DOHH2 (cell line): ENCODE measurements at regions not wholly inside any gene's neighbourhood (a gene's known extent, or its start where the extent isn't known, plus 50 kb on each side); places are given as distances from the start of the nearest gene placed in this dataset.

Experiments used
- H3F3A ChIP-seq: fragments of 200-600 bp; sonication (generic), shearing (Covaris generic); 2 replicates; pipeline ENCODE4 v1.6.0; 2016; ENCODE audit warnings: antibody characterized with exemption, mild to moderate bottlenecking; ENCODE audit not compliant: control insufficient read depth, insufficient read depth
- H3K27ac ChIP-seq: fragments of 200-600 bp; sonication (generic); 2 replicates; pipeline ENCODE4 v1.5.1; 2014; ENCODE audit warnings: low read depth, mild to moderate bottlenecking, low read length, moderate library complexity
- H3K27me3 ChIP-seq: fragments of 200-600 bp; sonication (generic); 2 replicates; pipeline ENCODE4 v1.6.1; 2014; ENCODE audit warnings: mild to moderate bottlenecking, low read length, mixed read lengths; ENCODE audit not compliant: control insufficient read depth
- H3K36me3 ChIP-seq: fragments of 200-600 bp; sonication (generic); 2 replicates; pipeline ENCODE4 v1.6.1; 2014; ENCODE audit warnings: mild to moderate bottlenecking, low read length, moderate library complexity, mixed read lengths; ENCODE audit not compliant: control insufficient read depth
- H3K4me1 ChIP-seq: fragments of 200-600 bp; sonication (generic); 2 replicates; pipeline ENCODE4 v1.6.1; 2014; ENCODE audit warnings: mild to moderate bottlenecking, low read length, mixed read lengths; ENCODE audit not compliant: control insufficient read depth
- H3K4me2 ChIP-seq: fragments of 200-600 bp; sonication (generic); 2 replicates; pipeline ENCODE4 v1.6.0; 2014; ENCODE audit warnings: mild to moderate bottlenecking, low read length, moderate library complexity
- H3K4me3 ChIP-seq: fragments of 200-600 bp; sonication (generic); 2 replicates; pipeline ENCODE4 v1.5.1; 2014; ENCODE audit warnings: mild to moderate bottlenecking, low read length, mixed read lengths
- H3K79me2 ChIP-seq: fragments of 200-600 bp; sonication (generic); 2 replicates; pipeline ENCODE4 v1.6.1; 2014; ENCODE audit warnings: mild to moderate bottlenecking, low read length, mixed read lengths; ENCODE audit not compliant: control insufficient read depth
- H3K9me2 ChIP-seq: fragments of 200-600 bp; sonication (generic); replicated peaks from 2 replicates; pipeline ENCODE4 v1.6.1; 2014; ENCODE audit warnings: mild to moderate bottlenecking, low read length, mixed read lengths; ENCODE audit not compliant: control insufficient read depth
- H3K9me3 ChIP-seq: fragments of 200-600 bp; sonication (generic); 2 replicates; pipeline ENCODE4 v1.6.1; 2014; ENCODE audit warnings: antibody characterized with exemption, low read length, mixed read lengths; ENCODE audit not compliant: control insufficient read depth, insufficient read depth
- H4K20me1 ChIP-seq: fragments of 200-600 bp; sonication (generic); 2 replicates; pipeline ENCODE4 v1.6.0; 2014; ENCODE audit warnings: low read depth, mild to moderate bottlenecking, antibody characterized with exemption, low read length, moderate library complexity; ENCODE audit not compliant: control insufficient read depth, insufficient read depth
- EZH2phosphoT487 ChIP-seq: fragments of 200-600 bp; sonication (generic); IDR thresholded peaks from 2 replicates; pipeline ENCODE4 v1.6.1; 2017; ENCODE audit warnings: borderline replicate concordance, mild to moderate bottlenecking, antibody characterized with exemption, low read length, moderate library complexity, mixed read lengths
- TF ChIP-seq, protein P1 (sequence below): fragments of 200-600 bp; sonication (generic); IDR thresholded peaks from one replicate; pipeline ENCODE4 v1.5.1; 2014; ENCODE audit warnings: antibody characterized with exemption, mild to moderate bottlenecking, low read depth, low read length; ENCODE audit not compliant: poor library complexity, severe bottlenecking

DNA sequence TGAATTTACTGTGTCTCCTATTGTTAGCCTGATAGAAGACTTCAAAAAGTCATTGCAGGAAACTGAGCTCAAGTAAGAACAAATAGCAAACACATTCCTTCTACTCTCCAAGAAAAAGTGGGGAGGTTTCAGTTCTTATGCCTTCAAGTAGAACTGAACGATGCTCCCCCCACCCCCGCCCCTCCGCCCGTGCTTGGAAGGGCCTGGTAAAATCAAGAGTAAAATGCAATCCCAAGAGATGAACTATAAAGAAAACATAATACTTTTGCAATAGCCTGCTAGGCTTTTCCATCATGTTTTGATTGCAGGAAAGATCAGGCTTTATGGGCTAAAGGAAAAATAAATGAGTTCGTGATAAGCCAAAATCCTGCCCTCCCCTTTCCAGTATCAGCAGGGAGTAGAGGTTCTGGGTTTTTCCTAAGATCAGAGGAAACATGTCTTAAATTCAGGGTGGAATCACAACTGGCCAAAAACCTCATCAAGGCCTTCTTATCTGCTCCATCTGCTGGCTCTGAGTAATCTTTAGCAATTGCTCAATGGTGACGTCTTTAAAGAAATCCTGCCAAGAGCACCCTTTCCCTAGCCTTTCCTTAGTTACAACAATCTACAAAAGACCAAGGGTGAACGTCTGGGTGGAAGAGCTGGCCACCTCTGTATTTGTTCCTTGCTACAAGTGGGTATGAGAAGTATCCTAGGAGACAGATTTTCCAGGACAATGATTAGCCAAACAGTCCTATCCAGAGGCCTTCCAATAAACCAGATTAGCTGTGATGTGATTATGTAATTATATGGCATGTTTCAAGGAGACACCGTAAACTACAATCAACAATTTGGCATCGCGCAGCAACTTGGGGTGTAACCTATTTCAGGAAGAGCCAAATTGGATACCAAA, 66.3 kb upstream of the FAM9C start:
- Histone ChIP-seq H3K36me3 (no peaks in the 10 kb centered on the region), H3K4me1 (peaks cover 3% of the 10 kb centered on the region), H3K79me2 (no peaks in the 10 kb centered on the region), H3K9me2 (no peaks in the 10 kb centered on the region), H3K4me2 (no peak overlapping the region), H3F3A (no peaks in the 10 kb centered on the region), H4K20me1 (no peaks in the 10 kb centered on the region), H3K9me3 (no peaks in the 10 kb centered on the region), H3K27ac (no peak overlapping the region), H3K4me3 (no peak overlapping the region), H3K27me3 (no peaks in the 10 kb centered on the region)
- TF ChIP-seq EZH2phosphoT487: no peak
- TF ChIP-seq, protein P1, sequence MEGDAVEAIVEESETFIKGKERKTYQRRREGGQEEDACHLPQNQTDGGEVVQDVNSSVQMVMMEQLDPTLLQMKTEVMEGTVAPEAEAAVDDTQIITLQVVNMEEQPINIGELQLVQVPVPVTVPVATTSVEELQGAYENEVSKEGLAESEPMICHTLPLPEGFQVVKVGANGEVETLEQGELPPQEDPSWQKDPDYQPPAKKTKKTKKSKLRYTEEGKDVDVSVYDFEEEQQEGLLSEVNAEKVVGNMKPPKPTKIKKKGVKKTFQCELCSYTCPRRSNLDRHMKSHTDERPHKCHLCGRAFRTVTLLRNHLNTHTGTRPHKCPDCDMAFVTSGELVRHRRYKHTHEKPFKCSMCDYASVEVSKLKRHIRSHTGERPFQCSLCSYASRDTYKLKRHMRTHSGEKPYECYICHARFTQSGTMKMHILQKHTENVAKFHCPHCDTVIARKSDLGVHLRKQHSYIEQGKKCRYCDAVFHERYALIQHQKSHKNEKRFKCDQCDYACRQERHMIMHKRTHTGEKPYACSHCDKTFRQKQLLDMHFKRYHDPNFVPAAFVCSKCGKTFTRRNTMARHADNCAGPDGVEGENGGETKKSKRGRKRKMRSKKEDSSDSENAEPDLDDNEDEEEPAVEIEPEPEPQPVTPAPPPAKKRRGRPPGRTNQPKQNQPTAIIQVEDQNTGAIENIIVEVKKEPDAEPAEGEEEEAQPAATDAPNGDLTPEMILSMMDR: no peak

DNA sequence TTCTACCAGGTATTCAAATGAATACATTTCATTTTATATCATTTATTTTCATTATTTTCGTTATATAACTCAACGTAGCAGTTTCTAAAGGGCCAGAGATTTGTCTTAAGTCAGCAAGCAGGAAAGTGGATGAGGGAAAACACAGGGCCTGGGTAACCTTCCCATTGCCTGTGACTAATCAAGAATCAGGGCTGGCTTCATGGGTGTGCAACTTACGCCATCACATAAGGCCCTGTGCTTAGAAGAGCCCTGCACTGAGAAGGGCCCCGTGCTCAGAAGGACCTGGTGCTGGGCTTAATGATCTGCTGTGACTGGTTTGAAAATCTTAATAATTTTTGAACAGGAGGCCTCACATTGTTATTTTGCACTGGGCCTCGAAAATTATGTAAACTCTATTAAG, 65.4 kb upstream of the FAM9C start:
- no peak for TF ChIP-seq EZH2phosphoT487
- TF ChIP-seq, protein P1: no peak
- H3K27ac ChIP-seq: no peak overlapping the region
- H3K4me3 ChIP-seq: no peak overlapping the region
- no peaks in the 10 kb centered on the region for H3K79me2 ChIP-seq
- no peaks in the 10 kb centered on the region for H3K36me3 ChIP-seq
- H3K9me3 ChIP-seq: no peaks in the 10 kb centered on the region
- H3K4me1 ChIP-seq: peaks cover 3% of the 10 kb centered on the region
- no peaks in the 10 kb centered on the region for H3F3A ChIP-seq
- no peak overlapping the region for H3K4me2 ChIP-seq
- no peaks in the 10 kb centered on the region for H3K27me3 ChIP-seq
- H3K9me2 ChIP-seq: no peaks in the 10 kb centered on the region
- no peaks in the 10 kb centered on the region for H4K20me1 ChIP-seq

GRCh38 chrX:13103914-13104274, 59.5 kb upstream of the FAM9C start:
- H3K4me2 ChIP-seq: no peak overlapping the region

More at GRCh38 chrX:13103914-13104274, 59.5 kb upstream of the FAM9C start:
- Histone ChIP-seq H3K79me2 (no peaks in the 10 kb centered on the region), H3K27me3 (no peaks in the 10 kb centered on the region), H3K9me2 (no peaks in the 10 kb centered on the region), H3K36me3 (no peaks in the 10 kb centered on the region), H3K4me3 (no peak overlapping the region), H4K20me1 (no peaks in the 10 kb centered on the region), H3F3A (no peaks in the 10 kb centered on the region), H3K9me3 (no peaks in the 10 kb centered on the region), H3K4me1 (peaks cover 3% of the 10 kb centered on the region), H3K27ac (no peak overlapping the region)
- TF ChIP-seq, protein P1: no peak
- no peak for TF ChIP-seq EZH2phosphoT487
